ENCODE measurements at regions not wholly inside any gene's neighbourhood (a gene's known extent, or its start where the extent isn't known, plus 50 kb on each side); places are given as distances from the start of the nearest gene placed in this dataset.
"Not testable (repeated sequence)": the region's sequence is repeated elsewhere in the genome, so short reads cannot be mapped to it uniquely, and the experiment has no call there.

- H3K4me3 ChIP-seq (ENCODE audit: low read depth, low read length): no peak overlapping the region
- no peak for DNase-seq (ENCODE audit: low read depth)
- TF ChIP-seq, protein P1, sequence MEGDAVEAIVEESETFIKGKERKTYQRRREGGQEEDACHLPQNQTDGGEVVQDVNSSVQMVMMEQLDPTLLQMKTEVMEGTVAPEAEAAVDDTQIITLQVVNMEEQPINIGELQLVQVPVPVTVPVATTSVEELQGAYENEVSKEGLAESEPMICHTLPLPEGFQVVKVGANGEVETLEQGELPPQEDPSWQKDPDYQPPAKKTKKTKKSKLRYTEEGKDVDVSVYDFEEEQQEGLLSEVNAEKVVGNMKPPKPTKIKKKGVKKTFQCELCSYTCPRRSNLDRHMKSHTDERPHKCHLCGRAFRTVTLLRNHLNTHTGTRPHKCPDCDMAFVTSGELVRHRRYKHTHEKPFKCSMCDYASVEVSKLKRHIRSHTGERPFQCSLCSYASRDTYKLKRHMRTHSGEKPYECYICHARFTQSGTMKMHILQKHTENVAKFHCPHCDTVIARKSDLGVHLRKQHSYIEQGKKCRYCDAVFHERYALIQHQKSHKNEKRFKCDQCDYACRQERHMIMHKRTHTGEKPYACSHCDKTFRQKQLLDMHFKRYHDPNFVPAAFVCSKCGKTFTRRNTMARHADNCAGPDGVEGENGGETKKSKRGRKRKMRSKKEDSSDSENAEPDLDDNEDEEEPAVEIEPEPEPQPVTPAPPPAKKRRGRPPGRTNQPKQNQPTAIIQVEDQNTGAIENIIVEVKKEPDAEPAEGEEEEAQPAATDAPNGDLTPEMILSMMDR (IDR thresholded peaks at IDR 0.05; ENCODE audit: low read depth, low read length, missing control alignments): no peak
Observed at GRCh38 chr3:153551536-153552285, 389.7 kb downstream of the RAP2B start.

GRCh38 chr3:153552887-153553604, 391.0 kb downstream of the RAP2B start:
- H3K4me3 ChIP-seq (ENCODE audit: low read depth, low read length): no peak overlapping the region
- no peak for DNase-seq (ENCODE audit: low read depth)

GRCh38 chr3:153553605-153553945, 391.5 kb downstream of the RAP2B start:
- no peak overlapping the region for H3K4me3 ChIP-seq (ENCODE audit: low read depth, low read length)
- TF ChIP-seq, protein P1 (IDR thresholded peaks at IDR 0.05; ENCODE audit: low read depth, low read length, missing control alignments): no peak
- DNase-seq (ENCODE audit: low read depth): no peak

More at GRCh38 chr3:153552887-153553604, 391.0 kb downstream of the RAP2B start:
- TF ChIP-seq, protein P1 (IDR thresholded peaks at IDR 0.05; ENCODE audit: low read depth, low read length, missing control alignments): no peak

DNA sequence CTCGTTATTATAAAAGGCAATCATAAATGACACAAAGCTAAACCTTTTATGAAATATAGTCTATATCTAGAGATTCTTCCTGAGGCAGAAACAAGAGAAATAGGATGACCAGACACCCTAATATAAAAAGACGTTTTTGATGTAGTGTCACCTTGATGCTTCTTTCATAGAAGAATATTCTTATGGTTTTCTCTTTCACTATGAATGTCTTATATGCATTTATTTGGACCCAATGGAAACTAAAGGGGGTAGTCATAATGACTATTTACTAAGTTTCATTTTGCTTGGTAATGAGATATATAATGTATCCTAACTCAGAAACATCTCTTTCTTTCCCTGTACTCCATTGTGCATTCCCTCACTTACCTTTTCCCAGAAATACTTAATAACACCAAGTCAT, 393.9 kb downstream of the RAP2B start:
- no peak overlapping the region for H3K4me3 ChIP-seq (ENCODE audit: low read depth, low read length)
- no peak for DNase-seq (ENCODE audit: low read depth)
- TF ChIP-seq, protein P1 (IDR thresholded peaks at IDR 0.05; ENCODE audit: low read depth, low read length, missing control alignments): no peak

DNA sequence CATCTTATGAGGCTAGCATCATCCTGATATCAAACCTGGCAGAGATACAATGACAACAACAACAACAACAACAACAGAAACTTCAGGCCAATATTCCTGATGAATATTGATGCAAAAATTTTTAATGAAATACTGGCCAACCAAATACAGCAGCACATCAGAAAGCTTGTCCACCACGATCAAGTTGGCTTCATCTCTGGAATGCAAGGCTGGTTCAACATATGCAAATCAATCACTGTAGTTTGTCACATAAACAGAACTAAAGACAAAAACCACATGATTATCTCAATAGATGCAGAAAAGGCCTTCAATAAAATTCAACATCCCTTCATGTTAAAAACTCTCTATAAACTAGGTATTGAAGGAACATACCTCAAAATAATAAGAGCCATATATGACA, 397.3 kb downstream of the RAP2B start:
- DNase-seq (ENCODE audit: low read depth); H3K4me3 ChIP-seq (ENCODE audit: low read depth, low read length): not testable (repeated sequence)

DNA sequence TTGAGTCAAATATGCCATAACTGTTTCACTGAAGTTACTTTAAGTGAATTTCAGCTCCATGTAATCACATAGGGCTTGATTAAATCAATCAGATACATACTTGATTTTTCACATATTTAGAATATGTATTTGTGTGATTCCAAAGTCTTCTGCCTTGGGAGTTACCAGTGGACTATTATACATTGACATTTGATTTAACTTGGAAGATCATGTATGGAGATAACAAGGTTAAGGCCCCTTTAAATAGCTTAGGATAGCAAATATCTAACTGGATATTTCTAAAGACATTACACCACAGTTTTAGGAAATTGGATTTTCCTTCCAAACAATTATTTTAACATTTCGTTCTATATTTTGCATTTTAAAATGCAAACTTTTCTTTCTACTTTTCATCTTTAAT, 405.0 kb downstream of the RAP2B start:
- DNase-seq (ENCODE audit: low read depth): no peak
- H3K4me3 ChIP-seq (ENCODE audit: low read depth, low read length): no peak overlapping the region
- TF ChIP-seq, protein P1 (IDR thresholded peaks at IDR 0.05; ENCODE audit: low read depth, low read length, missing control alignments): no peak

DNA sequence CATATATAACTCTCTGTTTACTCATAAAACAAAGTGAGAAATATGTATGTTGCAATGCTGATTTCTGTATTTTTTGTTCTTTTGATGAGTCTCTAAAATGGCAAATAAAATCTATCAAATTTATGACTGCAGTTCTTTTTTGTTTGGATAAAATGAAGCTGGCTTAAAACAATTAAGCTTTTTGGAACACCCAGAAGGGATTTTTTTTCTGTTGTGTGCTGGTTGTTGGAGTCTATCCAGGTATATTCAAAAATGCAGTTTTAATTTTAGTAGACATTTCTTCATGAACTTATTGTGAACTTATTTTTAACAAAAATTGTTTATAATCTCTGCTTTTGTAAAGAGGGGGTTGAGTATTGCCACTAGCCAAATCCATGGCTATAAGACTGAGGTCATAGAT, 405.5 kb downstream of the RAP2B start:
- no peak overlapping the region for H3K4me3 ChIP-seq (ENCODE audit: low read depth, low read length)
- DNase-seq (ENCODE audit: low read depth): no peak
- TF ChIP-seq, protein P1 (IDR thresholded peaks at IDR 0.05; ENCODE audit: low read depth, low read length, missing control alignments): no peak

DNA sequence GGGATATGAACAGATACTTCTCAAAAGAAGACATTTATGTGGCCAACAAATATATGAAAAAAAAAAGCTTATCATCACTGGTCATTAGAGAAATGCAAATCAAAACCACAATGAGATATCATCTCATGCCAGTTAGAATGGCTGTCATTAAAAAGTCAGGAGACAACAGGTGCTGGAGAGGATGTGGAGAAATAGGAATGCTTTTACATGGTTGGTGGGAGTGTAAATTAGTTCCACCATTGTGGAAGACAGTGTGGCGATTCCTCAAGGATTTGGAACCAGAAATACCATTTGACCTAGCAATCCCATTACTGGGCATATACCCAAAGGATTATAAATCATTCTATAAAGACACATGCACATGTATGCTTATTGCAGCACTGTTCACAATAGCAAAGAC, 408.5 kb downstream of the RAP2B start:
- DNase-seq (ENCODE audit: low read depth): not testable (repeated sequence)

More for the DNA sequence above, 408.5 kb downstream of the RAP2B start:
- not testable (repeated sequence) for H3K4me3 ChIP-seq (ENCODE audit: low read depth, low read length)
